Choroid plexus epithelial cell (primary cell): ENCODE measurements at regions not wholly inside any gene's neighbourhood (a gene's known extent, or its start where the extent isn't known, plus 50 kb on each side); places are given as distances from the start of the nearest gene placed in this dataset.

Experiments
- DNase-seq: peaks from one replicate; pipeline ENCODE4 v3.0.0-alpha.2; 2010; ENCODE audit warnings: low read depth
- H3K4me3 ChIP-seq: 2 replicates; pipeline ENCODE4 v1.5.1; 2011; ENCODE audit warnings: low read depth, mild to moderate bottlenecking, control low read depth, low read length, moderate library complexity
- TF ChIP-seq, protein P1 (sequence below): conservative IDR thresholded peaks from 2 replicates; pipeline ENCODE4 v1.5.1; 2011; ENCODE audit warnings: low read depth, mild to moderate bottlenecking, control low read depth, inconsistent platforms, low read length, moderate library complexity

GRCh38 chr16:35737076-35737475 lies 2277.7 kb downstream of the TP53TG3F start:
- TF ChIP-seq, protein P1, sequence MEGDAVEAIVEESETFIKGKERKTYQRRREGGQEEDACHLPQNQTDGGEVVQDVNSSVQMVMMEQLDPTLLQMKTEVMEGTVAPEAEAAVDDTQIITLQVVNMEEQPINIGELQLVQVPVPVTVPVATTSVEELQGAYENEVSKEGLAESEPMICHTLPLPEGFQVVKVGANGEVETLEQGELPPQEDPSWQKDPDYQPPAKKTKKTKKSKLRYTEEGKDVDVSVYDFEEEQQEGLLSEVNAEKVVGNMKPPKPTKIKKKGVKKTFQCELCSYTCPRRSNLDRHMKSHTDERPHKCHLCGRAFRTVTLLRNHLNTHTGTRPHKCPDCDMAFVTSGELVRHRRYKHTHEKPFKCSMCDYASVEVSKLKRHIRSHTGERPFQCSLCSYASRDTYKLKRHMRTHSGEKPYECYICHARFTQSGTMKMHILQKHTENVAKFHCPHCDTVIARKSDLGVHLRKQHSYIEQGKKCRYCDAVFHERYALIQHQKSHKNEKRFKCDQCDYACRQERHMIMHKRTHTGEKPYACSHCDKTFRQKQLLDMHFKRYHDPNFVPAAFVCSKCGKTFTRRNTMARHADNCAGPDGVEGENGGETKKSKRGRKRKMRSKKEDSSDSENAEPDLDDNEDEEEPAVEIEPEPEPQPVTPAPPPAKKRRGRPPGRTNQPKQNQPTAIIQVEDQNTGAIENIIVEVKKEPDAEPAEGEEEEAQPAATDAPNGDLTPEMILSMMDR, result no peak
- no peak for DNase-seq
- H3K4me3 ChIP-seq, result no peak overlapping the region

DNA sequence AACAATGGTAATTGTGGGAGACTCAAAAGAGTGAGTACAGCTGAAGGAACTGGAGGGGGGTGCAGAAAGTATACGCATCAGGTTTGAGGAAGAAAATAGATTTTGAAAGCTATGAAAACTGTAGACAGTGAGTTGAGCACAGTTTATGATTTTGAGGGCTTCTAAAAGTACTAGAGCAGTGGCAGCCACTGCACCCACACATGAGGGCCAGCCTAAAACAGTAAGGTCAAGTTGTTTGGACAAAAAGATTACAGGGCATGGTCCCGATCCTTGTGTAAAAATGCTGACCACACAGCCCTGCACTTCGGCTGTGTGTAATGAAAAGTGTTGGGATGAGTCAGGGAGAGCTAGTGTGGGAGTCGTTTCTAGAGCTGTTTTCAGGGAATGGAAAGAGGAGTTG lies 2282.1 kb downstream of the TP53TG3F start:
- DNase-seq, result no peak
- H3K4me3 ChIP-seq, result no peak overlapping the region
- TF ChIP-seq, protein P1, result no peak

GRCh38 chr16:35743101-35743692 lies 2283.8 kb downstream of the TP53TG3F start:
- H3K4me3 ChIP-seq, result no peak overlapping the region
- TF ChIP-seq, protein P1, result no peak
- no peak for DNase-seq

DNA sequence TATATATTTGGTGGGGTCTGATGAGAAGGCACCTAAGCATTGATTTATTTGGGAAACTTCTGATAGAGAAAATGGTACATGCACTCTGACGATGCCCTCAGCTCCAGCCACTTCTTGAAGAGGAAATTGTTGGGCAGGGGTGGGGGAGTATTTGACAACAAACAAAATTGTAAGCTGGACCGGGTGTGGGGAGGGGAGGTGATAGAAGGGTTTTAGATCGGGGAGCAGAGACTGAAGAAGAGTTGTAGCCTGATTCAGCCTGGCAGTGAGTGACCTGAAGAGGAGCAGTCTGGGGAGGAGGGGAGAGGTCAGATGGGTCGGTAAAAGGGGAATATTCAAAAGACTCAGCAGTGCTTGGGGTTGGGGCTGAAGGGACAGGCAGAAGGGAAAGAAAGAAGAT lies 2284.7 kb downstream of the TP53TG3F start:
- no peak overlapping the region for H3K4me3 ChIP-seq
- TF ChIP-seq, protein P1, result no peak
- DNase-seq, result no peak

DNA sequence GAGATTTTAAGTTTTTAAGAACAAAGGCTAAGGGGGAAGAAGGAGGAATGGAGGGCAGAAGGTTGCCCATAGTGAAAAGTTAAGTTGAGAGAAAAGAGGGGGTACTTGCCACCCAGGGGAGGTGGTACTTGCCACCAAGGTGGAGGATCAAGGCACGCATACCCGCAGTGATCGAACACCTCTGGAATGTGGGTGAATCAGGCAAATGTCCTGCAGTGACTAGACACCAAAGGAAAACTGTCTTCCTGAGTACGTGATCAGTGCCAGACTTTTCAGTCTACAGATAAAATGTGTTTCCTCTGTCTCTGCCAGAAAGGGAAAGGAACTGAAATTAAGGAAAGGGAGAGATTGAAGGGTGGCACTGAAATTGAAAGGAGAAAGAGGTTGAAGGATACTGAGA lies 2285.3 kb downstream of the TP53TG3F start:
- DNase-seq, result no peak
- no peak overlapping the region for H3K4me3 ChIP-seq
- TF ChIP-seq, protein P1, result no peak

- no peak overlapping the region for H3K4me3 ChIP-seq
- DNase-seq, result no peak
- TF ChIP-seq, protein P1, result no peak
Measured at GRCh38 chr16:35745191-35745590, 2285.8 kb downstream of the TP53TG3F start.

DNA sequence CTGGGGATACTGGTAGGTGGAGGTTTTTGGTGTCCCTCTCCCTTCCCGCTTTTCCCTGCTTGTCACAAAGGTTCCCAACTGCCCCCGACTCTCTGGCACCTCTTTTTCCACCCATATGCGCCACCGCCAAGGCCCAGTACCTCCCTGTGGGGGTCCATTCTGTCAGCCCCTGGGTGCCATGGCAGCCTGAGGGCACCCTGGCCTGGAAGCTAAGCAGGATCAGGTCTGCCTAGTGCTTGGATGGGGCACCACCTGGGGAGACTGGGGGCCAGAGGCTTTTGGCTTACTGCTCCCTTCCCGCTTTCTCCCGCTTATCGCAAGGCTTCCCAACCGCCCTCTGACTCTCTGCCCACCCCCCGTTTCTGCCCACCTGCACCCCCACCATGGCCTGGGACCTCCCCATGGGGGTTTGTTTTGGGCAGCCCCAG lies 2286.4 kb downstream of the TP53TG3F start:
- no peak overlapping the region for H3K4me3 ChIP-seq
- DNase-seq, result no peak
- TF ChIP-seq, protein P1, result no peak
